HepG2 (cell line): ENCODE measurements at regions not wholly inside any gene's neighbourhood (a gene's known extent, or its start where the extent isn't known, plus 50 kb on each side); places are given as distances from the start of the nearest gene placed in this dataset.

Experiments
- ATF1 ChIP-seq: IDR thresholded peaks from 2 replicates; pipeline ENCODE4 v1.6.1; 2016; ENCODE audit warnings: mild to moderate bottlenecking, control low read depth
- CHCHD3 ChIP-seq: sonication (generic); formaldehyde crosslinking; IDR thresholded peaks from 2 replicates; pipeline ENCODE4 v1.8.0; 2022; ENCODE audit warnings: mild to moderate bottlenecking, missing genetic modification reagents, moderate library complexity
- CHD2 ChIP-seq: IDR thresholded peaks from 2 replicates; pipeline ENCODE4 v1.6.1; 2011; ENCODE audit warnings: low read depth, low read length, improper control_type of control experiment
- CREM ChIP-seq, 2 experiments: sonication (generic) in 1 of 2; formaldehyde crosslinking in 1 of 2; IDR thresholded peaks; 2 replicates each; pipeline versions ENCODE4 v1.4.0 to v1.6.1; 2016 to 2020; ENCODE audit warnings: antibody characterized with exemption in 1 of 2, mild to moderate bottlenecking in 1 of 2, missing genetic modification reagents in 1 of 2
- DNMT3B ChIP-seq: conservative IDR thresholded peaks from 2 replicates; pipeline ENCODE4 v1.6.1; 2016; ENCODE audit warnings: missing biosample characterization, control low read depth
- ERF ChIP-seq: IDR thresholded peaks from 2 replicates; pipeline ENCODE4 v1.6.1; 2018; ENCODE audit warnings: missing biosample characterization, missing genetic modification reagents
- HMGA1 ChIP-seq: sonication (generic); formaldehyde crosslinking; conservative IDR thresholded peaks from 2 replicates; pipeline ENCODE4 v1.4.0; 2020; ENCODE audit warnings: missing genetic modification reagents
- IRX3 ChIP-seq: sonication (generic); formaldehyde crosslinking; IDR thresholded peaks from 2 replicates; pipeline ENCODE4 v1.8.1; 2023; ENCODE audit warnings: mild to moderate bottlenecking, low read depth, missing genetic modification reagents, borderline replicate concordance
- KDM2A ChIP-seq: sonication (generic); formaldehyde crosslinking; IDR thresholded peaks from 2 replicates; pipeline ENCODE4 v1.4.0; 2020; ENCODE audit warnings: low read depth, missing genetic modification reagents, borderline replicate concordance
- PAX8 ChIP-seq: sonication (generic); formaldehyde crosslinking; IDR thresholded peaks from 2 replicates; pipeline ENCODE4 v1.8.0; 2022; ENCODE audit warnings: mild to moderate bottlenecking, missing genetic modification reagents, borderline replicate concordance
- SOX13 ChIP-seq, 3 experiments: fragments of 450-650 bp in 1 of 3; sonication (generic) in 1 of 3; formaldehyde crosslinking in 1 of 3; IDR thresholded peaks in 2 of 3; conservative IDR thresholded peaks in 1 of 3; 2 replicates each; pipeline versions ENCODE4 v1.5.0 to v1.6.1; 2016 to 2020; ENCODE audit warnings: antibody characterized with exemption in 1 of 3, mild to moderate bottlenecking in 1 of 3, missing compliant biosample characterization in 1 of 3, missing genetic modification reagents in 1 of 3, moderate library complexity in 1 of 3
- ZBTB3 ChIP-seq: sonication (generic); formaldehyde crosslinking; IDR thresholded peaks from 2 replicates; pipeline ENCODE4 v1.4.0; 2020; ENCODE audit warnings: low read depth, mild to moderate bottlenecking, moderate library complexity, missing genetic modification reagents, borderline replicate concordance
- ZFP36L1 ChIP-seq: sonication (generic); formaldehyde crosslinking; IDR thresholded peaks from 2 replicates; pipeline ENCODE4 v1.8.0; 2022; ENCODE audit warnings: mild to moderate bottlenecking, missing genetic modification reagents, moderate library complexity
- ZNF205 ChIP-seq: IDR thresholded peaks from 2 replicates; pipeline ENCODE4 v1.6.1; 2018; ENCODE audit warnings: missing biosample characterization, missing genetic modification reagents
- ZNF383 ChIP-seq: sonication (generic); formaldehyde crosslinking; IDR thresholded peaks from 2 replicates; pipeline ENCODE4 v1.4.0; 2020; ENCODE audit warnings: missing genetic modification reagents, mild to moderate bottlenecking, borderline replicate concordance
- ZNF501 ChIP-seq: sonication (generic); formaldehyde crosslinking; IDR thresholded peaks from 2 replicates; pipeline ENCODE4 v1.5.1; 2020; ENCODE audit warnings: mild to moderate bottlenecking, moderate library complexity, missing genetic modification reagents
- ZNF557 ChIP-seq: sonication (generic); formaldehyde crosslinking; IDR thresholded peaks from 2 replicates; pipeline ENCODE4 v1.4.0; 2020; ENCODE audit warnings: missing genetic modification reagents
- ZNF879 ChIP-seq: sonication (generic); formaldehyde crosslinking; IDR thresholded peaks from 2 replicates; pipeline ENCODE4 v1.8.1; 2023; ENCODE audit warnings: missing genetic modification reagents
- TF ChIP-seq, protein P1 (sequence below): sonication (generic); IDR thresholded peaks from 2 replicates; pipeline ENCODE4 v1.6.1; 2016; ENCODE audit warnings: low read depth, borderline replicate concordance
- TF ChIP-seq, protein P2 (sequence below), 2 experiments: sonication (generic) in 1 of 2; formaldehyde crosslinking in 1 of 2; IDR thresholded peaks; 2 replicates each; pipeline versions ENCODE4 v1.6.1 to v1.9.0; 2014 to 2022; ENCODE audit warnings: antibody characterized with exemption in 1 of 2, borderline replicate concordance in 1 of 2, inconsistent platforms in 1 of 2, low read depth in 1 of 2, missing genetic modification reagents in 1 of 2
- TF ChIP-seq, protein P3 (sequence below): IDR thresholded peaks from 2 replicates; pipeline ENCODE4 v1.6.1; 2016; ENCODE audit warnings: low read depth
- TF ChIP-seq, protein P4 (sequence below): IDR thresholded peaks from 2 replicates; pipeline ENCODE4 v1.6.1; 2016; ENCODE audit warnings: missing genetic modification reagents, missing compliant biosample characterization

DNA sequence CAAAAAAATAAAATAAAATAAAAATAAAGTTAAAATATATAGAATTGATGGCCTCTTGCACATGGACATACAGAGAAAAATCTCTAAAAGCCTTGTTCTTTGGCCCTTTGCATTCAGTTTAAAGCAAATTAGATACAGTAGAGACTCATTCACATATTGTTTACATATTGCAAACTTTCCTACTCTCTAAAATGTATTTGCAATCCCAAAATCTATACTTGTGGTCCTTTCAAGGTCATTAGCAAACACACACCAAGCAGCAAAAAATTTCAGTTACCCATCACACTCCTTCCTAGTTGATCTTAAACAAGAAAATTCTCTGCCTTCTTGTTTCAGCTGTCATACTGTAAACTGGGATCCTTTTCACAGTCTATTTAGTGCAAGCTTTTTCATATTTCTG, 61.0 kb upstream of the SLC44A3 start (continued):
- TF ChIP-seq IRX3 (CRISPR knock-in tag) (no peak), SOX13 (IDR thresholded peaks at IDR 0.05) (no peak), SOX13 (CRISPR knock-in tag; conservative IDR thresholded peaks at IDR 0.05 in 1 of 2, IDR thresholded peaks at IDR 0.05 in 1 of 2) (peak in 1 of 2 experiments; percentile 87; a peak in 2 of 4 replicates), ZNF557 (CRISPR knock-in tag) (no peak), CHD2 (no peak), KDM2A (CRISPR knock-in tag) (no peak), DNMT3B (CRISPR knock-in tag) (no peak), ZNF205 (CRISPR knock-in tag) (no peak), ATF1 (CRISPR knock-in tag) (0 out of 2 replicates have a peak, but pooled peaks have one; percentile 29), CREM (IDR thresholded peaks at IDR 0.05) (peak; percentile 71), CREM (CRISPR knock-in tag; IDR thresholded peaks at IDR 0.05) (no peak), CHCHD3 (no peak), ZNF501 (CRISPR knock-in tag) (no peak), ZNF879 (CRISPR knock-in tag) (no peak), ZFP36L1 (CRISPR knock-in tag) (no peak), HMGA1 (CRISPR knock-in tag) (no peak), ZBTB3 (no peak), ERF (0 out of 2 replicates have a peak, but pooled peaks have one; percentile 24), PAX8 (CRISPR knock-in tag) (no peak), ZNF383 (CRISPR knock-in tag) (no peak)
- TF ChIP-seq, protein P1, sequence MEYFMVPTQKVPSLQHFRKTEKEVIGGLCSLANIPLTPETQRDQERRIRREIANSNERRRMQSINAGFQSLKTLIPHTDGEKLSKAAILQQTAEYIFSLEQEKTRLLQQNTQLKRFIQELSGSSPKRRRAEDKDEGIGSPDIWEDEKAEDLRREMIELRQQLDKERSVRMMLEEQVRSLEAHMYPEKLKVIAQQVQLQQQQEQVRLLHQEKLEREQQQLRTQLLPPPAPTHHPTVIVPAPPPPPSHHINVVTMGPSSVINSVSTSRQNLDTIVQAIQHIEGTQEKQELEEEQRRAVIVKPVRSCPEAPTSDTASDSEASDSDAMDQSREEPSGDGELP: no peak
- TF ChIP-seq, protein P2, sequence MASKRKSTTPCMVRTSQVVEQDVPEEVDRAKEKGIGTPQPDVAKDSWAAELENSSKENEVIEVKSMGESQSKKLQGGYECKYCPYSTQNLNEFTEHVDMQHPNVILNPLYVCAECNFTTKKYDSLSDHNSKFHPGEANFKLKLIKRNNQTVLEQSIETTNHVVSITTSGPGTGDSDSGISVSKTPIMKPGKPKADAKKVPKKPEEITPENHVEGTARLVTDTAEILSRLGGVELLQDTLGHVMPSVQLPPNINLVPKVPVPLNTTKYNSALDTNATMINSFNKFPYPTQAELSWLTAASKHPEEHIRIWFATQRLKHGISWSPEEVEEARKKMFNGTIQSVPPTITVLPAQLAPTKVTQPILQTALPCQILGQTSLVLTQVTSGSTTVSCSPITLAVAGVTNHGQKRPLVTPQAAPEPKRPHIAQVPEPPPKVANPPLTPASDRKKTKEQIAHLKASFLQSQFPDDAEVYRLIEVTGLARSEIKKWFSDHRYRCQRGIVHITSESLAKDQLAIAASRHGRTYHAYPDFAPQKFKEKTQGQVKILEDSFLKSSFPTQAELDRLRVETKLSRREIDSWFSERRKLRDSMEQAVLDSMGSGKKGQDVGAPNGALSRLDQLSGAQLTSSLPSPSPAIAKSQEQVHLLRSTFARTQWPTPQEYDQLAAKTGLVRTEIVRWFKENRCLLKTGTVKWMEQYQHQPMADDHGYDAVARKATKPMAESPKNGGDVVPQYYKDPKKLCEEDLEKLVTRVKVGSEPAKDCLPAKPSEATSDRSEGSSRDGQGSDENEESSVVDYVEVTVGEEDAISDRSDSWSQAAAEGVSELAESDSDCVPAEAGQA (IDR thresholded peaks at IDR 0.05; ENCODE audit: low read depth): no peak
- TF ChIP-seq, protein P2 (CRISPR knock-in tag; IDR thresholded peaks at IDR 0.05; ENCODE audit: borderline replicate concordance): no peak
- TF ChIP-seq, protein P3, sequence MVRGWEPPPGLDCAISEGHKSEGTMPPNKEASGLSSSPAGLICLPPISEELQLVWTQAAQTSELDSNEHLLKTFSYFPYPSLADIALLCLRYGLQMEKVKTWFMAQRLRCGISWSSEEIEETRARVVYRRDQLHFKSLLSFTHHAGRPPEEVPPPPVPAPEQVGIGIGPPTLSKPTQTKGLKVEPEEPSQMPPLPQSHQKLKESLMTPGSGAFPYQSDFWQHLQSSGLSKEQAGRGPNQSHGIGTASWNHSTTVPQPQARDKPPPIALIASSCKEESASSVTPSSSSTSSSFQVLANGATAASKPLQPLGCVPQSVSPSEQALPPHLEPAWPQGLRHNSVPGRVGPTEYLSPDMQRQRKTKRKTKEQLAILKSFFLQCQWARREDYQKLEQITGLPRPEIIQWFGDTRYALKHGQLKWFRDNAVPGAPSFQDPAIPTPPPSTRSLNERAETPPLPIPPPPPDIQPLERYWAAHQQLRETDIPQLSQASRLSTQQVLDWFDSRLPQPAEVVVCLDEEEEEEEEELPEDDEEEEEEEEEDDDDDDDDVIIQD (CRISPR knock-in tag): peak; percentile 12; the same call in 1 of the 2 replicates
- TF ChIP-seq, protein P4, sequence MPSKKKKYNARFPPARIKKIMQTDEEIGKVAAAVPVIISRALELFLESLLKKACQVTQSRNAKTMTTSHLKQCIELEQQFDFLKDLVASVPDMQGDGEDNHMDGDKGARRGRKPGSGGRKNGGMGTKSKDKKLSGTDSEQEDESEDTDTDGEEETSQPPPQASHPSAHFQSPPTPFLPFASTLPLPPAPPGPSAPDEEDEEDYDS: no peak
